NCI-H460 (cell line): ENCODE measurements at regions not wholly inside any gene's neighbourhood (a gene's known extent, or its start where the extent isn't known, plus 50 kb on each side); places are given as distances from the start of the nearest gene placed in this dataset.

Experiments
- DNase-seq: peaks from one replicate; pipeline ENCODE4 v3.0.0-alpha.2; 2016; ENCODE audit warnings: low read depth; ENCODE audit errors: extremely low read depth

GRCh38 chr16:51410125-51410524 is 259.1 kb upstream of the SALL1 start:
- no peak for DNase-seq

GRCh38 chr16:51409001-51409675 is 258.1 kb upstream of the SALL1 start:
- no peak for DNase-seq

GRCh38 chr16:51408357-51408756 is 257.3 kb upstream of the SALL1 start:
- DNase-seq, result no peak

- no peak for DNase-seq
These were observed 256.9 kb upstream of the SALL1 start for GRCh38 chr16:51407921-51408320.

- no peak for DNase-seq
These were observed 256.1 kb upstream of the SALL1 start for GRCh38 chr16:51407199-51407598.

GRCh38 chr16:51405361-51405760 is 254.3 kb upstream of the SALL1 start:
- no peak for DNase-seq

- DNase-seq, result no peak
These were observed 253.3 kb upstream of the SALL1 start for GRCh38 chr16:51404386-51404785.

- no peak for DNase-seq
These were observed 251.7 kb upstream of the SALL1 start for GRCh38 chr16:51402785-51403184.

- no peak for DNase-seq
These were observed 251.2 kb upstream of the SALL1 start for GRCh38 chr16:51402298-51402697.

GRCh38 chr16:51401673-51402072 is 250.6 kb upstream of the SALL1 start:
- DNase-seq, result no peak

GRCh38 chr16:51399908-51400670 is 249.0 kb upstream of the SALL1 start:
- no peak for DNase-seq

- DNase-seq, result no peak
These were observed 243.4 kb upstream of the SALL1 start for GRCh38 chr16:51394421-51394820.

- DNase-seq, result no peak
These were observed 242.4 kb upstream of the SALL1 start for GRCh38 chr16:51393381-51394005.

- no peak for DNase-seq
These were observed 241.6 kb upstream of the SALL1 start for GRCh38 chr16:51392521-51393187.

GRCh38 chr16:51391798-51392511 is 240.9 kb upstream of the SALL1 start:
- DNase-seq, result no peak

GRCh38 chr16:51390877-51391276 is 239.8 kb upstream of the SALL1 start:
- no peak for DNase-seq

- DNase-seq, result no peak
These were observed 238.8 kb upstream of the SALL1 start for GRCh38 chr16:51389881-51390280.

- no peak for DNase-seq
These were observed 237.5 kb upstream of the SALL1 start for GRCh38 chr16:51388516-51388951.

GRCh38 chr16:51383909-51384308 is 232.8 kb upstream of the SALL1 start:
- no peak for DNase-seq

GRCh38 chr16:51382940-51383339 is 231.9 kb upstream of the SALL1 start:
- no peak for DNase-seq

- DNase-seq, result no peak
These were observed 231.1 kb upstream of the SALL1 start for GRCh38 chr16:51382211-51382610.
